Hepatocyte (in vitro differentiated cells): ENCODE measurements at regions not wholly inside any gene's neighbourhood (a gene's known extent, or its start where the extent isn't known, plus 50 kb on each side); places are given as distances from the start of the nearest gene placed in this dataset.

Source experiments
- DNase-seq: peaks from one replicate; pipeline ENCODE4 v3.0.0-alpha.2; 2016; ENCODE audit warnings: low spot score
- H2AFZ ChIP-seq: fragments of 200-600 bp; sonication (generic); 2 replicates; pipeline ENCODE4 v1.6.0; 2016; ENCODE audit warnings: antibody characterized with exemption, mild to moderate bottlenecking
- H3K27ac ChIP-seq: fragments of 200-600 bp; sonication (generic); 2 replicates; pipeline ENCODE4 v1.5.1; 2016; ENCODE audit warnings: mild to moderate bottlenecking
- H3K27me3 ChIP-seq: fragments of 200-600 bp; sonication (generic); 2 replicates; pipeline ENCODE4 v1.6.1; 2016
- H3K36me3 ChIP-seq: fragments of 200-600 bp; sonication (generic); replicated peaks from 2 replicates; pipeline ENCODE4 v1.5.1; 2016; ENCODE audit warnings: low read depth; ENCODE audit not compliant: insufficient read depth
- H3K4me1 ChIP-seq: fragments of 200-600 bp; sonication (generic); 2 replicates; pipeline ENCODE4 v1.5.1; 2016; ENCODE audit warnings: mild to moderate bottlenecking, moderate library complexity; ENCODE audit not compliant: insufficient read depth
- H3K4me2 ChIP-seq: fragments of 200-600 bp; sonication (generic); 2 replicates; pipeline ENCODE4 v1.6.0; 2016
- H3K4me3 ChIP-seq: fragments of 200-600 bp; sonication (generic); 2 replicates; pipeline ENCODE4 v1.5.1; 2016; ENCODE audit warnings: mild to moderate bottlenecking
- H3K79me2 ChIP-seq: fragments of 200-600 bp; sonication (generic); 2 replicates; pipeline ENCODE4 v1.6.0; 2017; ENCODE audit warnings: mild to moderate bottlenecking
- H3K9me2 ChIP-seq: fragments of 200-600 bp; sonication (generic); replicated peaks from 2 replicates; pipeline ENCODE4 v1.6.0; 2017; ENCODE audit warnings: mild to moderate bottlenecking; ENCODE audit not compliant: insufficient read depth
- H3K9me3 ChIP-seq: fragments of 200-600 bp; sonication (generic); 2 replicates; pipeline ENCODE4 v1.5.1; 2016; ENCODE audit warnings: low read depth, mild to moderate bottlenecking
- H4K20me1 ChIP-seq: fragments of 200-600 bp; sonication (generic); 2 replicates; pipeline ENCODE4 v1.6.0; 2016; ENCODE audit warnings: mild to moderate bottlenecking; ENCODE audit not compliant: insufficient read depth, poor library complexity, severe bottlenecking
- EZH2 ChIP-seq: fragments of 200-600 bp; sonication (generic); IDR thresholded peaks from 2 replicates; pipeline ENCODE4 v1.6.1; 2016; ENCODE audit warnings: antibody characterized with exemption, mild to moderate bottlenecking, borderline replicate concordance
- EZH2phosphoT487 ChIP-seq: fragments of 200-600 bp; sonication (generic); IDR thresholded peaks from one replicate; pipeline ENCODE4 v1.6.1; 2018; ENCODE audit warnings: antibody characterized with exemption, mild to moderate bottlenecking, low read depth, moderate library complexity; ENCODE audit not compliant: unreplicated experiment, severe bottlenecking
- WGBS: methylation state at CpG from one replicate; pipeline ENCODE4 v1.1.6; 2016; ENCODE audit warnings: low lambda C conversion rate; ENCODE audit errors: missing lambda C conversion rate; 5-methylcytosine and 5-hydroxymethylcytosine counted together
- TF ChIP-seq, protein P1 (sequence below): fragments of 200-600 bp; sonication (generic); IDR thresholded peaks from 2 replicates; pipeline ENCODE4 v1.5.1; 2016; ENCODE audit warnings: antibody characterized with exemption, mild to moderate bottlenecking; ENCODE audit not compliant: poor library complexity

GRCh38 chr11:38971141-38971540 is 2373.1 kb upstream of the RAG2 start:
- 76% methylated on average over 6 of the region's 6 CpGs for WGBS

DNA sequence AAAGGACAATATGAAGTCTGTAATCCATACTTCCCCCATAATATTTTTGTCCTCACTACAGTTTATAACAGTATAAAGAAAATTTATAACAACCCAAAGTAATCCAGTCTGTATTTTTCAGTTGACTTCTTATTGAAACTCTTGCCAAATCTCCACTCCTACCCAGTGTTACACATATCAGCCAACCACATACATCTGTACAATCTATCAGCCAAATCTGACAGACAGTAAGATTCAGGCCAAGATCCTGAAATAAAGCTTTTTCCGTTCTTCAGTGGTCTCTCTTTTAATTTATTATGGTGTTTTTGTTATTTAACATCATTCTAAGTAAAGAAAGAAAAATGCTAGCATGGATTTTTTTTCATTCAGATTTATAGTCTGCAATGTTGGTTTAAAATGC is 2370.9 kb upstream of the RAG2 start:
- H3K4me1 ChIP-seq, result no peaks in the 10 kb centered on the region
- H3K27ac ChIP-seq, result no peak overlapping the region
- H3K79me2 ChIP-seq, result no peaks in the 10 kb centered on the region
- no peaks in the 10 kb centered on the region for H4K20me1 ChIP-seq
- no peaks in the 10 kb centered on the region for H3K9me3 ChIP-seq
- H3K9me2 ChIP-seq, result no peaks in the 10 kb centered on the region
- TF ChIP-seq EZH2phosphoT487 (no peak), EZH2 (no peak)
- TF ChIP-seq, protein P1, sequence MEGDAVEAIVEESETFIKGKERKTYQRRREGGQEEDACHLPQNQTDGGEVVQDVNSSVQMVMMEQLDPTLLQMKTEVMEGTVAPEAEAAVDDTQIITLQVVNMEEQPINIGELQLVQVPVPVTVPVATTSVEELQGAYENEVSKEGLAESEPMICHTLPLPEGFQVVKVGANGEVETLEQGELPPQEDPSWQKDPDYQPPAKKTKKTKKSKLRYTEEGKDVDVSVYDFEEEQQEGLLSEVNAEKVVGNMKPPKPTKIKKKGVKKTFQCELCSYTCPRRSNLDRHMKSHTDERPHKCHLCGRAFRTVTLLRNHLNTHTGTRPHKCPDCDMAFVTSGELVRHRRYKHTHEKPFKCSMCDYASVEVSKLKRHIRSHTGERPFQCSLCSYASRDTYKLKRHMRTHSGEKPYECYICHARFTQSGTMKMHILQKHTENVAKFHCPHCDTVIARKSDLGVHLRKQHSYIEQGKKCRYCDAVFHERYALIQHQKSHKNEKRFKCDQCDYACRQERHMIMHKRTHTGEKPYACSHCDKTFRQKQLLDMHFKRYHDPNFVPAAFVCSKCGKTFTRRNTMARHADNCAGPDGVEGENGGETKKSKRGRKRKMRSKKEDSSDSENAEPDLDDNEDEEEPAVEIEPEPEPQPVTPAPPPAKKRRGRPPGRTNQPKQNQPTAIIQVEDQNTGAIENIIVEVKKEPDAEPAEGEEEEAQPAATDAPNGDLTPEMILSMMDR, result no peak
- H3K4me2 ChIP-seq, result no peak overlapping the region
- no peak overlapping the region for H3K4me3 ChIP-seq
- no peaks in the 10 kb centered on the region for H3K36me3 ChIP-seq
- DNase-seq, result no peak
- WGBS, result 0% methylated on average over 1 of the region's 1 CpG
- no peaks in the 10 kb centered on the region for H3K27me3 ChIP-seq
- no peak overlapping the region for H2AFZ ChIP-seq

More at GRCh38 chr11:38971141-38971540, 2373.1 kb upstream of the RAG2 start:
- no peaks in the 10 kb centered on the region for H3K36me3 ChIP-seq
- no peaks in the 10 kb centered on the region for H3K27me3 ChIP-seq
- H2AFZ ChIP-seq, result no peak overlapping the region
- no peak overlapping the region for H3K4me2 ChIP-seq
- no peaks in the 10 kb centered on the region for H3K4me1 ChIP-seq
- no peak overlapping the region for H3K27ac ChIP-seq
- no peaks in the 10 kb centered on the region for H3K9me3 ChIP-seq
- H3K9me2 ChIP-seq, result no peaks in the 10 kb centered on the region
- DNase-seq, result no peak
- no peaks in the 10 kb centered on the region for H4K20me1 ChIP-seq
- TF ChIP-seq EZH2phosphoT487 (no peak), EZH2 (no peak)
- TF ChIP-seq, protein P1, result no peak
- no peaks in the 10 kb centered on the region for H3K79me2 ChIP-seq
- no peak overlapping the region for H3K4me3 ChIP-seq

DNA sequence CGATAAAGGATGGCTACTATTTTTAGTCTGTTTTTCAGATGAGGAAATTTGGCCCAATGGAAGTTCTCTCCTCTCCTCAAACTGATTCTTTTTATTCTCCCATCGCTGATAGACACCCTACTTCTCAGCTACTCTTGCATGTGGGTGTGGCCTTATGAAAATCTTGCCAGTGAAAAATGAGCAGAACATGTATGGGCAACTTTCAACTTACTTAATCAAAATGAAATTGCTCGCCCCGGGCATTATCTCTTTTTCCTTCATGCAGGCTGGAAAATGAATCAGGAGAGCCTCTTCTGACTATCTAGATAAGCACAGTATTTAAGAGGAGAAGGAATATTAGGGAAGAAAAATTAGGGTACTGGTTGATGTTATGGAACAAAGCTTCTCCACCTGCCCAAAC is 2354.7 kb upstream of the RAG2 start:
- Histone ChIP-seq H3K27ac (no peak overlapping the region), H3K4me3 (no peak overlapping the region), H3K9me2 (no peaks in the 10 kb centered on the region), H3K27me3 (no peaks in the 10 kb centered on the region), H3K9me3 (no peaks in the 10 kb centered on the region), H3K36me3 (no peaks in the 10 kb centered on the region), H2AFZ (no peak overlapping the region), H3K4me2 (no peak overlapping the region), H4K20me1 (no peaks in the 10 kb centered on the region), H3K79me2 (no peaks in the 10 kb centered on the region), H3K4me1 (no peaks in the 10 kb centered on the region)
- 82% methylated on average over 4 of the region's 4 CpGs for WGBS
- TF ChIP-seq EZH2 (no peak), EZH2phosphoT487 (no peak)
- TF ChIP-seq, protein P1, result no peak
- no peak for DNase-seq

DNA sequence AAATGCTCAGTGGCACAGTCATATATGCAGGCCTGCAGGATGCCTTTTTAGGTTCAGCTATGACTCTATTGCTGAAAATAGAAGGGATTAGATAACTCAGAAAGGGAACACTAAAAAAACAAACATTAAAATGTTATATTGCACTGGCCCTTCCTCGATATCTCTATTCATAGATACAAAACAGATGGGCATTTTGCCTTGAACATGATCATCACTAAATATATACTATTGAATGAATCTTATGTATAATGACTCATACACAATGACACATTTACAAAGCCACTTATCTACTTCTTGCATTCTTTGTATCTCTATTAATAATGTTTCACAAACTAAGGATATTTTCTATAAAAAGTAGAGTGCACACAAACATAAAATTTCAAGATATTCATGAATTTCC is 2352.8 kb upstream of the RAG2 start:
- Histone ChIP-seq H3K36me3 (no peaks in the 10 kb centered on the region), H3K27me3 (no peaks in the 10 kb centered on the region), H4K20me1 (no peaks in the 10 kb centered on the region), H2AFZ (no peak overlapping the region), H3K4me2 (no peak overlapping the region), H3K4me3 (no peak overlapping the region), H3K27ac (no peak overlapping the region), H3K9me2 (no peaks in the 10 kb centered on the region), H3K9me3 (no peaks in the 10 kb centered on the region), H3K4me1 (no peaks in the 10 kb centered on the region), H3K79me2 (no peaks in the 10 kb centered on the region)
- DNase-seq, result no peak
- WGBS, result 79% methylated on average over 1 of the region's 1 CpG
- TF ChIP-seq, protein P1, result no peak
